ENCODE measurements at regions not wholly inside any gene's neighbourhood (a gene's known extent, or its start where the extent isn't known, plus 50 kb on each side); places are given as distances from the start of the nearest gene placed in this dataset.

DNA sequence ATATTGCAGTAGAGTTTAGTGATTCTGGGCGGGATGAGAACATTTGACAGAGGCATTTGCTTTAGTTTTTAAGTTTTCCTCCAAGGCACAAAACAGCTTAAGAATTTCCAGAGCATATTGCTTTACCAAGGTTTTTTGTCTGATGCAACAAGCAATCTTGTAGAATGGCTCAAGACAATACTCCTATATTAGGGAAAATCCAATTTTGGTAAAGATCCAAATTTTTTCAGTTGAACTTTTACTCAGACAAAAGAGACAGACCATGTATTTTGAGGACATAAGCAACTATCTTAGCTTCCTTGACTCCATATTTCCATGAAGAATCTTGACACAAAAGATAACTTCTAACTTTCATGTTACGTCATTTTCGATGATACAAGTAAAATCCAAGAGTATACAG lies 92.3 kb upstream of the NANOS1 start:
- DNase-seq = no peak
- no peak overlapping the region for H3K27ac ChIP-seq
- no peak overlapping the region for H3K4me3 ChIP-seq
- TF ChIP-seq POLR2A (IDR thresholded peaks at IDR 0.05) = no peak
- TF ChIP-seq, protein P1, sequence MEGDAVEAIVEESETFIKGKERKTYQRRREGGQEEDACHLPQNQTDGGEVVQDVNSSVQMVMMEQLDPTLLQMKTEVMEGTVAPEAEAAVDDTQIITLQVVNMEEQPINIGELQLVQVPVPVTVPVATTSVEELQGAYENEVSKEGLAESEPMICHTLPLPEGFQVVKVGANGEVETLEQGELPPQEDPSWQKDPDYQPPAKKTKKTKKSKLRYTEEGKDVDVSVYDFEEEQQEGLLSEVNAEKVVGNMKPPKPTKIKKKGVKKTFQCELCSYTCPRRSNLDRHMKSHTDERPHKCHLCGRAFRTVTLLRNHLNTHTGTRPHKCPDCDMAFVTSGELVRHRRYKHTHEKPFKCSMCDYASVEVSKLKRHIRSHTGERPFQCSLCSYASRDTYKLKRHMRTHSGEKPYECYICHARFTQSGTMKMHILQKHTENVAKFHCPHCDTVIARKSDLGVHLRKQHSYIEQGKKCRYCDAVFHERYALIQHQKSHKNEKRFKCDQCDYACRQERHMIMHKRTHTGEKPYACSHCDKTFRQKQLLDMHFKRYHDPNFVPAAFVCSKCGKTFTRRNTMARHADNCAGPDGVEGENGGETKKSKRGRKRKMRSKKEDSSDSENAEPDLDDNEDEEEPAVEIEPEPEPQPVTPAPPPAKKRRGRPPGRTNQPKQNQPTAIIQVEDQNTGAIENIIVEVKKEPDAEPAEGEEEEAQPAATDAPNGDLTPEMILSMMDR (IDR thresholded peaks at IDR 0.05) = no peak
- WGBS, 2 donors = 86 to 94% methylated on average over 3 of the region's 3 CpGs
- no peaks in the 10 kb centered on the region for H3K4me1 ChIP-seq
- H3K36me3 ChIP-seq (ENCODE audit: low read depth, missing control alignments) = no peaks in the 10 kb centered on the region
- H3K9me3 ChIP-seq = no peaks in the 10 kb centered on the region
- intact Hi-C loops (cut with DNase I; ENCODE audit: low total_unique reads) = no loop called here
- H3K27me3 ChIP-seq = no peaks in the 10 kb centered on the region

DNA sequence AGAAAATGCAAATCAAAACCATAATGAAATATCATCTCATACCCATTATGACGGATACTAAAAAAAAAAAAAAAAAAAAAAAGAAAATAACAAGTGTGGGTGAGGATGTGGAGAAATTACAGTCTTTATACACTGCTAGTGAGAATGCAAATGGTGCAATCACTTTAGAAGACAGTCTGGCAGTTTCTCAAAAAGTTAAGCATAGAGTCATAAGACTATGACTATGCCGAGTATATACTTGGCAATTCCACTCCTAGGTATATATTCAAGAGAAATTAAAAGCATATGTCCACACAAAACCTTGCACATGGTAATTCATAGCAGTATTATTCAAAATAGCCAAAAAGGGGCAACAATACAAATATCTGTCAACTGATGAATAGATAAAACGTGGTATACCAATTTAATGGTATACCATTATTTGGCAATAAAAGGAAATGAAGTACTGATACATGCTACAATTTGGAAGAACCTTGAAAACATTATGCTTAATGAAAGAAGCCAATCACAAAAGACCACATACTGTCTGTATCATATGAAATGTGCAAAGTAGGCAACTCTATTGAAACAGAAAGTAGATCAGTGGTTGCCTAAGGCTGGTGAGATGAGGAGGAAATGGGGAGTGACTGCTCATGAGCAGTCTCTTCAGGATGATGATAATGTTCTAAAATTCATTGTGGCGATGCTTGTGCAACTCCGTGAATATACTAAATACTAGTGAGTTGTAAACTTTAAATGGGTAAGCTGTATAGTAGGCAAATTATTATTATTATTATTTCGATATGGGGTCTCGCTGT lies 90.1 kb upstream of the NANOS1 start:
- H3K4me3 ChIP-seq = no peak overlapping the region
- no peaks in the 10 kb centered on the region for H3K9me3 ChIP-seq
- DNase-seq = no peak
- 90 to 91% methylated on average over 6 to 7 of the region's 7 CpGs for whole genome bisulfite sequencing, 2 donors
- TF ChIP-seq, protein P1 (IDR thresholded peaks at IDR 0.05) = no peak
- no peak for TF ChIP-seq POLR2A (IDR thresholded peaks at IDR 0.05)
- H3K36me3 ChIP-seq (ENCODE audit: low read depth, missing control alignments) = no peaks in the 10 kb centered on the region
- no peak overlapping the region for H3K27ac ChIP-seq
- intact Hi-C loops (cut with DNase I; ENCODE audit: low total_unique reads) = no loop called here
- no peaks in the 10 kb centered on the region for H3K27me3 ChIP-seq
- H3K4me1 ChIP-seq = no peaks in the 10 kb centered on the region

DNA sequence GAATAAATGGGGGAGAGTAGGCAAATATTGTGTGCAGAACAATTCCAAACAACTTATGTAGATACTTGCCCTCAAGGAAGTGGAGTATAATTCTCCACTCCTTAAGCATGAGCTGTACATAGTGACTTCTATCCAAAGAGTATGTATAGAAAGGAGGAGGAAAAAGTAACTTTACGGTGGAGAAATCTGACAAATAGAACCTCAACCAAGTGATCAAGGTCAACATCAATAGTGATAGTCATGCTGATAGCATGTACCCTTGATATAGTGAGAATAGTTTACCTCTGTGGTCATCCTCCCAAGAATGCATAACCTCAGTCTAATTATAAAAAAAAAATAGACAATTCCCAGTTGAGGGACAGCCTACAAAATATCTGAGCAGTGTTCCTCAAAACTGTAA lies 89.1 kb upstream of the NANOS1 start:
- no peaks in the 10 kb centered on the region for H3K4me1 ChIP-seq
- H3K9me3 ChIP-seq = no peaks in the 10 kb centered on the region
- TF ChIP-seq, protein P1 (IDR thresholded peaks at IDR 0.05) = no peak
- no peak for TF ChIP-seq POLR2A (IDR thresholded peaks at IDR 0.05)
- no peak overlapping the region for H3K27ac ChIP-seq
- intact Hi-C loops (cut with DNase I; ENCODE audit: low total_unique reads) = no loop called here
- no peak overlapping the region for H3K4me3 ChIP-seq
- H3K36me3 ChIP-seq (ENCODE audit: low read depth, missing control alignments) = no peaks in the 10 kb centered on the region
- no peak for DNase-seq
- 69 to 84% methylated on average over 1 of the region's 1 CpG for WGBS, 2 donors
- no peaks in the 10 kb centered on the region for H3K27me3 ChIP-seq

DNA sequence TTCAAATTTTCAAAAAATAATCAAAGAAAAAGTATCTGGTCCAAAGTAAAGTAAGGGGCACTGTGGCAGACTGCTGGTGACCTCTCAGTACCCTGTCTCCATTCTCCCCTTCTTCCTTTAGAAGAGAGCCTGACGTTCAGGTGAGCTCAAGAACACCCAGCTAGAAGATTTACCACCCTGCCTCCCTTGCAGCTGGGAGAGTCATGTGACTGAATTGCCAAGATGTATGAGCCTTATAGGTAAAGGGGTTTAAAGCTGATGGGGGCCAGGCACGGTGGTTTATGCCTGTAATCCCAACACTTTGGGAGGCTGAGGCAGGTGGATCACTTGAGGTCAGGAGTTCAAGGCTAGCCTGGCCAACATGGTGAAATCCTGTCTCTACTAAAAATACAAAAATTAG lies 86.3 kb upstream of the NANOS1 start:
- no peak overlapping the region for H3K27ac ChIP-seq
- intact Hi-C loops (cut with DNase I; ENCODE audit: low total_unique reads) = no loop called here
- H3K4me1 ChIP-seq = no peaks in the 10 kb centered on the region
- no peak for DNase-seq
- no peaks in the 10 kb centered on the region for H3K9me3 ChIP-seq
- H3K27me3 ChIP-seq = no peaks in the 10 kb centered on the region
- H3K36me3 ChIP-seq (ENCODE audit: low read depth, missing control alignments) = no peaks in the 10 kb centered on the region
- no peak overlapping the region for H3K4me3 ChIP-seq
- 62 to 67% methylated on average over 2 of the region's 2 CpGs for WGBS, 2 donors
- TF ChIP-seq POLR2A (IDR thresholded peaks at IDR 0.05) = no peak
- TF ChIP-seq, protein P1 (IDR thresholded peaks at IDR 0.05) = no peak

Data from testis (tissue), 2 donors.